Retinal pigment epithelial cell (primary cell): ENCODE measurements at regions not wholly inside any gene's neighbourhood (a gene's known extent, or its start where the extent isn't known, plus 50 kb on each side); places are given as distances from the start of the nearest gene placed in this dataset.

Experiments used
- DNase-seq: peaks from one replicate; pipeline ENCODE4 v3.0.0-alpha.2; 2010; ENCODE audit warnings: low read depth
- H3K4me3 ChIP-seq: 2 replicates; pipeline ENCODE4 v1.5.1; 2011; ENCODE audit warnings: mild to moderate bottlenecking, low read length, control low read depth, moderate library complexity
- TF ChIP-seq, protein P1 (sequence below): conservative IDR thresholded peaks from 2 replicates; pipeline ENCODE4 v1.5.1; 2011; ENCODE audit warnings: low read depth, low read length, control low read depth, inconsistent platforms

DNA sequence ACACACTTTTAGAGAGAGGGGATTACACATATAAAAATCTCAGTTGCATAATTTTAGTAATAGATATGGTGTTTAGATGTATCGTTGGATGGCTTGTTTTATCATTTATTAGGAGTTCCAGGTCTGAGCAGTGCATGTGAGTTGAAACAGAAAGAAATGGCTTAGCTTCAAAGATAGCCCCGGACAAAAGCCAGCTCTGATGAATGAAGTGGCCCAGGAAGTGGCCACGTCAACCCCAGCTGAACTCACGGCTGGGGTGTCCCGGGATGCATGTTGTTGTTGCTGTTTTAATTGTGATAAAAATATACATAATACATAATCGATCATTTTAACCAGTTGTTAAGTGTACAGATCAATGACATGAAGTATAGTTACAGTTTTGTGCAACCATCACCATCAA, 1513.6 kb downstream of the BRD1 start:
- DNase-seq: no peak
- H3K4me3 ChIP-seq: no peak overlapping the region
- TF ChIP-seq, protein P1, sequence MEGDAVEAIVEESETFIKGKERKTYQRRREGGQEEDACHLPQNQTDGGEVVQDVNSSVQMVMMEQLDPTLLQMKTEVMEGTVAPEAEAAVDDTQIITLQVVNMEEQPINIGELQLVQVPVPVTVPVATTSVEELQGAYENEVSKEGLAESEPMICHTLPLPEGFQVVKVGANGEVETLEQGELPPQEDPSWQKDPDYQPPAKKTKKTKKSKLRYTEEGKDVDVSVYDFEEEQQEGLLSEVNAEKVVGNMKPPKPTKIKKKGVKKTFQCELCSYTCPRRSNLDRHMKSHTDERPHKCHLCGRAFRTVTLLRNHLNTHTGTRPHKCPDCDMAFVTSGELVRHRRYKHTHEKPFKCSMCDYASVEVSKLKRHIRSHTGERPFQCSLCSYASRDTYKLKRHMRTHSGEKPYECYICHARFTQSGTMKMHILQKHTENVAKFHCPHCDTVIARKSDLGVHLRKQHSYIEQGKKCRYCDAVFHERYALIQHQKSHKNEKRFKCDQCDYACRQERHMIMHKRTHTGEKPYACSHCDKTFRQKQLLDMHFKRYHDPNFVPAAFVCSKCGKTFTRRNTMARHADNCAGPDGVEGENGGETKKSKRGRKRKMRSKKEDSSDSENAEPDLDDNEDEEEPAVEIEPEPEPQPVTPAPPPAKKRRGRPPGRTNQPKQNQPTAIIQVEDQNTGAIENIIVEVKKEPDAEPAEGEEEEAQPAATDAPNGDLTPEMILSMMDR: no peak

DNA sequence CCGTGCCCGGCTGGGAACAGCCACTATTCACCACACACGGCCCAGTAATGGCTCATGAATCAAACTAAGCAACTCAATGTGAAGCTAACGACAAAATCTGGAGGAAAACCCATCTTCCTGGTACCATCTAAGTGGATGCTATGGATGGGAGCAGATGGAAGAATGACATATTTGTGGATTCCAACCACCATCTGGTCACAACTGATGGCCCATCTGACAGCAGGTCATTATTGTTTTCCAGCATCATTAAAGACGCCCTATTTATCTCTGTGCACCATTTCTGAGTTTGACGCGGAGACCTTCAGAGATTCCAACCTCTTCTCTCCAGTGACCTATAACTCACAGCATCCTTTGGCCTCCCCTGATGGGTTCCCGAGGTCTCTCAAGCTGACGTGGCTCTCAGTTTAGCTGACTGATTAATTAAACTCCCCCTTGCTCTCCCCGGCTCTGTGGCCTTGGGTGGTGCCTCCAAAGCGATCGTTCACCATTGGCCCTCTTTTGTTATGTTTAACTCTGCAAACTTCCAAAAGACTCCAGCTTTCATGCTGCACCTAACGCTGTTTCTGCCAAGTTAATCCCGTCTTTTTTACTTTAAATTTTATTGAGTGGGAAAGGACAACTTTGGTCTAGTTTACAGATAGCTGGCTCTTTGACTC, 1514.4 kb downstream of the BRD1 start:
- TF ChIP-seq, protein P1: no peak
- DNase-seq: no peak
- no peak overlapping the region for H3K4me3 ChIP-seq

DNA sequence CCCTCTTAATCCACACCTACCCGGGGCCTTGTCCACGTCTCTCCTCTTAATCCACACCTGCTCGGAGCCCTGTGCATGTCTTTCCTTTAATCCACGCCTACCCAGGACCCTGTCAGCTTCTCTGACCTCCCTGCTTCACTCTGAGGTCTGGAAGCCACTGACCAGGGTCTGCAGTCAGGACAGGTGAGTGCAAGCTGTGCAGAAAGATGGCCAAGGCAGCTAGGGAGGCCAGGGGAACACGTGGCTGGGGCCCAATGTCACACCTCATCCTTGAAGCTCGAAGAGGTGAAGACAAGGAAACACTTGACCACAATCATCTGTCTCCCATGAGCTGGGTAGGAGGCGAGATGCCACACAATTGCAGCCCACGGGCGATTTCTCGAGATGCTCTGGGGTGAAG, 1516.9 kb downstream of the BRD1 start:
- TF ChIP-seq, protein P1: no peak
- DNase-seq: no peak

DNA sequence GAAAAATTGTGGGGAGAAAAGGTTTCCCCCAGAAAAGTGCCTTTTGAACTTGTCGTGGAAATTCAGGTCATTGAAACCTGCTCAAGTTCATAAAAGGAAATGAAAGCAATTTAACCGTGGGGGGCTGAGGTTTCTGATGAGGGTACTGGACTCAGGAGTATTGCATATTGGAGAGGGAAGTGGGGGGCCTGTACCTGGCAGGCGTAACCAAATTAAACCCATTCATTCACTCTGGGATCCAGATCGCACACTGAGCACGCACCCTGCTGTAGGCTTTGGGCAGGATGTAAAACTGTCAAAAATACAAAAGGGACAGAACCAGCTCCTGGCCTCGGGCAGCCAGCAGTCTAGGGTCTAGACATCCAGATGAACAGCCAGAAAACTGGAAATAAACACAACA, 1517.4 kb downstream of the BRD1 start:
- DNase-seq: no peak
- TF ChIP-seq, protein P1: no peak
- H3K4me3 ChIP-seq: no peak overlapping the region

More for the DNA sequence above, 1516.9 kb downstream of the BRD1 start:
- H3K4me3 ChIP-seq: no peak overlapping the region

DNA sequence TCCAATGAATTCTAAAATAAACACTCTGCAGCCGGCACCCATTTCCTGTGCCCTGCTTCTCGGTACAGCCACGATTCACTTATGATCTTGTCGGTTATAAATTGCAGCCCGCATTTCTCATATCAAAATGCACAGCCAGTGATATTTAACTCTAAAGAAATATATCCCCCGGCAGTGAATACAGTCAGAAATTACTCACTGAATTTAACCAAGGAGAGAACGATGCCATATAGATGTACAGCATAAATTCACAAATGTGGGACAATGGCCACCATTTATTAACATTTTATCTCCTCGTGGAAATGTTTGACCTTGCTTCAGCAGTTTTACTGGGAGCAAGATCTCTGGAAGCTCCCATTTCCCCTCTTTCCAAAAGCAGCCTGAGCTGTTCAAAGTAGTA, 1517.8 kb downstream of the BRD1 start:
- DNase-seq: no peak
- TF ChIP-seq, protein P1: no peak
- no peak overlapping the region for H3K4me3 ChIP-seq

DNA sequence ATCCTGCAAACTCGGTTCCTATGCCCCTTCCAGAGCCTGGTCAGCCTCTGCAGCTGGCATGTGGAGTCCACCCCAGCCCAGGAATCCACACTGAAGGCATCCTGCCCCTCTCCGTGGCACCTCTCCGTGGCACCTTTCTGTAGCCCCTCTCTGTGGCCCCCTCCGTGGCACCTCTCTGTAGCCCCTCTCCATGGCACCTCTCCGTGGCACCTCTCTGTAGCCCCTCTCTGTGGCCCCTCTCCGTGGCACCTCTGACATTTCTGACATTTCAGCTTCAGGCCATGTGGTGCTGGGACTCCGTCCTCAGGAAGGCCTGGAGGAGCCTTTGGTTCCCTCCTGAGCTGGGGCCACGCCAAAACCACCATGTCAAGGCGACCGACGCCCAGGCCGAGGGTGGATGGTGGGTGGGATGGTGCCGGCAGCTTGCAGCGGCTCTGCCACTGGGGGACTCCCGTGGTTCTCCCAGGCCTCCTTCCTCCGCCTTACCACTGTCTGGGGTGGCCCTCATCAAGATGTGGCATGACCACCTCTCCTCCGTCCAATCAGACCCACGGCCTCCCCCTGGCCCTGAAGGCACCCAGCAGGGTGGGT, 1518.5 kb downstream of the BRD1 start:
- no peak overlapping the region for H3K4me3 ChIP-seq
- no peak for DNase-seq
- TF ChIP-seq, protein P1: no peak

DNA sequence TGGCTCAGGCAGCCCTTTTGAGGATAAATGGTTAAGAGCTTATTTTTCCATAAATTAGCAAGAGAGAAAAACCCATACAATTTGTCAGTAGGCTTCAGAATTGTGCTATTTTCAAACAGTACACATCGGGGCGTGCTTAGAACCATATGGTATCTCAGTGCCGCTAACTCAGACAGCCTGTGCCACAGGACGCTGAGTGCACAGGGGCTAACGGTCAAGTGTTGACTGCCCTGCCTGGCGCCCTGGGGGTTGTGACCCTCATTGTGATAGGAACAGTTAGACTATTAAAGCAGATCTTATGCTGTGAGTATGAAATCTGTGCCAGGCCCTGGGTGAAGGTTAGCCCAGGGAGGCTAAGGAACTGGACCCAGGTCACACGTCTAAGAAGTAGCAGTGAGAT, 1519.7 kb downstream of the BRD1 start:
- no peak overlapping the region for H3K4me3 ChIP-seq
- DNase-seq: no peak
- TF ChIP-seq, protein P1: no peak
